Tibial artery (tissue), 4 donors: ENCODE measurements at regions not wholly inside any gene's neighbourhood (a gene's known extent, or its start where the extent isn't known, plus 50 kb on each side); places are given as distances from the start of the nearest gene placed in this dataset.
"Not testable (repeated sequence)": the region's sequence is repeated elsewhere in the genome, so short reads cannot be mapped to it uniquely, and the experiment has no call there.

Experiments
- DNase-seq, 2 donors: peaks; one replicate each; pipeline ENCODE4 v3.0.0-alpha.2; 2019
- H3K27ac ChIP-seq, 2 donors: fragments of 200-600 bp; sonication (generic) in 1 of 2; 1 replicate in 1 of 2; 2 replicates in 1 of 2; pipeline ENCODE4 v1.5.1; 2018 to 2019; ENCODE audit warnings: mild to moderate bottlenecking in 1 of 2
- H3K27me3 ChIP-seq, 2 donors: fragments of 200-600 bp; sonication (generic) in 1 of 2; one replicate each; pipeline versions ENCODE4 v1.5.1 to v1.6.0; 2016 to 2019
- H3K36me3 ChIP-seq, 3 donors: fragments of 200-600 bp; sonication (generic) in 2 of 3; one replicate each; pipeline ENCODE4 v1.5.1; 2016 to 2019; ENCODE audit warnings: mild to moderate bottlenecking in 2 of 3
- H3K4me1 ChIP-seq, 4 donors: fragments of 200-600 bp; sonication (generic) in 2 of 4; 1 replicate in 3 of 4; 2 replicates in 1 of 4; pipeline ENCODE4 v1.5.1; 2016 to 2019
- H3K4me3 ChIP-seq, 2 donors: fragments of 200-600 bp; sonication (generic) in 1 of 2; 1 replicate in 1 of 2; 2 replicates in 1 of 2; pipeline ENCODE4 v1.5.1; 2018 to 2019; ENCODE audit warnings: mild to moderate bottlenecking in 2 of 2
- H3K9me3 ChIP-seq, 3 donors: fragments of 200-600 bp; sonication (generic) in 1 of 3; one replicate each; pipeline ENCODE4 v1.5.1; 2016 to 2019
- CTCF ChIP-seq, 2 experiments: fragments of 200-600 bp in 1 of 2; fragments of 450-650 bp in 1 of 2; IDR thresholded peaks; one replicate each; pipeline ENCODE4 v1.5.1; 2017 to 2019; ENCODE audit warnings: antibody characterized with exemption in 2 of 2, mild to moderate bottlenecking in 1 of 2, moderate library complexity in 1 of 2
- intact Hi-C: fragments of 100-400 bp; cut with DNase I; formaldehyde crosslinking; loops from one replicate; pipeline ENCODE4 v1.15.0; 2023; ENCODE audit warnings: low total_unique reads

GRCh38 chr18:961644-962355 is 57.1 kb downstream of the ADCYAP1 start:
- TF ChIP-seq CTCF (IDR thresholded peaks at IDR 0.05): peak; percentile 80 to 90
- peak overlapping the region; percentile 62 to 73 for H3K27ac ChIP-seq
- no peaks in the 10 kb centered on the region for H3K36me3 ChIP-seq
- peak overlapping the region; percentile 49 to 50 for H3K4me3 ChIP-seq
- intact Hi-C loops: loop anchor here (5.0 kb wide), 1 partner anchor 99 kb away; no protein-coding TSS in a partner anchor
- no peaks in the 10 kb centered on the region for H3K27me3 ChIP-seq
- peaks cover 0 to 9% (median 4%) of the 10 kb centered on the region in 4 donors for H3K4me1 ChIP-seq
- no peak for DNase-seq
- H3K9me3 ChIP-seq: no peaks in the 10 kb centered on the region

- no peak for DNase-seq
- no peak for TF ChIP-seq CTCF (IDR thresholded peaks at IDR 0.05)
- Histone ChIP-seq H3K9me3 (no peaks in the 10 kb centered on the region), H3K4me1 (peaks cover 0 to 9% (median 4%) of the 10 kb centered on the region in 4 donors), H3K4me3 (no peak overlapping the region), H3K27ac (no peak overlapping the region), H3K36me3 (no peaks in the 10 kb centered on the region), H3K27me3 (no peaks in the 10 kb centered on the region)
- intact Hi-C loops: loop anchor here (5.0 kb wide), 1 partner anchor 101 kb away; no protein-coding TSS in a partner anchor
Observed at GRCh38 chr18:963276-963675, 58.6 kb downstream of the ADCYAP1 start.

- DNase-seq: no peak
- H3K27me3 ChIP-seq: no peaks in the 10 kb centered on the region
- no peak overlapping the region for H3K27ac ChIP-seq
- intact Hi-C loops: no loop called here
- no peaks in the 10 kb centered on the region for H3K9me3 ChIP-seq
- H3K36me3 ChIP-seq: no peaks in the 10 kb centered on the region
- no peak overlapping the region for H3K4me3 ChIP-seq
- TF ChIP-seq CTCF (IDR thresholded peaks at IDR 0.05): no peak
- peaks cover 0 to 9% (median 4%) of the 10 kb centered on the region in 4 donors for H3K4me1 ChIP-seq
Observed at GRCh38 chr18:965921-966758, 61.5 kb downstream of the ADCYAP1 start.

- intact Hi-C loops: no loop called here
- TF ChIP-seq CTCF (IDR thresholded peaks at IDR 0.05): no peak
- no peaks in the 10 kb centered on the region for H3K27me3 ChIP-seq
- peaks cover 0 to 8% (median 1%) of the 10 kb centered on the region in 4 donors for H3K4me1 ChIP-seq
- no peak overlapping the region for H3K4me3 ChIP-seq
- H3K9me3 ChIP-seq: no peaks in the 10 kb centered on the region
- no peak for DNase-seq
- no peaks in the 10 kb centered on the region for H3K36me3 ChIP-seq
- H3K27ac ChIP-seq: no peak overlapping the region
Observed at GRCh38 chr18:966759-967576, 62.3 kb downstream of the ADCYAP1 start.

- H3K4me3 ChIP-seq, intact Hi-C loops, H3K27me3 ChIP-seq, DNase-seq, H3K4me1 ChIP-seq, H3K27ac ChIP-seq, H3K36me3 ChIP-seq, H3K9me3 ChIP-seq: not testable (repeated sequence)
Observed at GRCh38 chr18:968910-969309, 64.2 kb downstream of the ADCYAP1 start.

- H3K4me1 ChIP-seq, H3K27me3 ChIP-seq, H3K36me3 ChIP-seq, intact Hi-C loops, H3K9me3 ChIP-seq, H3K4me3 ChIP-seq, H3K27ac ChIP-seq, DNase-seq: not testable (repeated sequence)
Observed at GRCh38 chr18:969311-969710, 64.6 kb downstream of the ADCYAP1 start.

GRCh38 chr18:974606-975005 is 69.9 kb downstream of the ADCYAP1 start:
- DNase-seq, intact Hi-C loops, H3K4me1 ChIP-seq, H3K27ac ChIP-seq, H3K9me3 ChIP-seq, H3K4me3 ChIP-seq, H3K27me3 ChIP-seq, H3K36me3 ChIP-seq: not testable (repeated sequence)

- H3K36me3 ChIP-seq, H3K9me3 ChIP-seq, H3K4me3 ChIP-seq, intact Hi-C loops, H3K4me1 ChIP-seq, DNase-seq, H3K27me3 ChIP-seq, H3K27ac ChIP-seq: not testable (repeated sequence)
Observed at GRCh38 chr18:976393-977128, 71.9 kb downstream of the ADCYAP1 start.

- H3K27ac ChIP-seq, intact Hi-C loops, H3K27me3 ChIP-seq, H3K9me3 ChIP-seq, H3K4me3 ChIP-seq, H3K4me1 ChIP-seq, DNase-seq, H3K36me3 ChIP-seq: not testable (repeated sequence)
Observed at GRCh38 chr18:977327-977726, 72.7 kb downstream of the ADCYAP1 start.
